Cardiac muscle cell (in vitro differentiated cells and primary cell): ENCODE measurements at regions not wholly inside any gene's neighbourhood (a gene's known extent, or its start where the extent isn't known, plus 50 kb on each side); places are given as distances from the start of the nearest gene placed in this dataset.

ENCODE experiments used
- DNase-seq, 2 donors: peaks; one replicate each; pipeline versions ENCODE4 v3.0.0 to v3.0.0-alpha.2; 2010 to 2017; ENCODE audit warnings: low read depth in 1 of 2, low spot score in 1 of 2
- H3K27ac ChIP-seq: fragments of 200-600 bp; sonication (generic); 2 replicates; pipeline ENCODE4 v1.5.1; 2016
- H3K27me3 ChIP-seq: fragments of 200-600 bp; sonication (generic); 2 replicates; pipeline ENCODE4 v1.6.0; 2016; ENCODE audit warnings: control low read depth
- H3K36me3 ChIP-seq: fragments of 200-600 bp; sonication (generic); 2 replicates; pipeline ENCODE4 v1.5.1; 2016; ENCODE audit warnings: control low read depth
- H3K4me1 ChIP-seq: fragments of 200-600 bp; sonication (generic); 2 replicates; pipeline ENCODE4 v1.8.1; 2017; ENCODE audit warnings: low read depth, mild to moderate bottlenecking, mixed run types
- H3K4me3 ChIP-seq: fragments of 200-600 bp; sonication (generic); 2 replicates; pipeline ENCODE4 v1.5.1; 2016; ENCODE audit warnings: mild to moderate bottlenecking
- H3K9me3 ChIP-seq: fragments of 200-600 bp; sonication (generic); 2 replicates; pipeline ENCODE4 v1.5.1; 2017; ENCODE audit warnings: low read depth, mild to moderate bottlenecking, control low read depth
- TF ChIP-seq, protein P1 (sequence below): IDR thresholded peaks from 2 replicates; pipeline ENCODE4 v1.5.1; 2012; ENCODE audit warnings: low read depth, mild to moderate bottlenecking, low read length

- H3K36me3 ChIP-seq: no peaks in the 10 kb centered on the region
- H3K9me3 ChIP-seq: no peaks in the 10 kb centered on the region
- no peak overlapping the region for H3K4me3 ChIP-seq
- TF ChIP-seq, protein P1, sequence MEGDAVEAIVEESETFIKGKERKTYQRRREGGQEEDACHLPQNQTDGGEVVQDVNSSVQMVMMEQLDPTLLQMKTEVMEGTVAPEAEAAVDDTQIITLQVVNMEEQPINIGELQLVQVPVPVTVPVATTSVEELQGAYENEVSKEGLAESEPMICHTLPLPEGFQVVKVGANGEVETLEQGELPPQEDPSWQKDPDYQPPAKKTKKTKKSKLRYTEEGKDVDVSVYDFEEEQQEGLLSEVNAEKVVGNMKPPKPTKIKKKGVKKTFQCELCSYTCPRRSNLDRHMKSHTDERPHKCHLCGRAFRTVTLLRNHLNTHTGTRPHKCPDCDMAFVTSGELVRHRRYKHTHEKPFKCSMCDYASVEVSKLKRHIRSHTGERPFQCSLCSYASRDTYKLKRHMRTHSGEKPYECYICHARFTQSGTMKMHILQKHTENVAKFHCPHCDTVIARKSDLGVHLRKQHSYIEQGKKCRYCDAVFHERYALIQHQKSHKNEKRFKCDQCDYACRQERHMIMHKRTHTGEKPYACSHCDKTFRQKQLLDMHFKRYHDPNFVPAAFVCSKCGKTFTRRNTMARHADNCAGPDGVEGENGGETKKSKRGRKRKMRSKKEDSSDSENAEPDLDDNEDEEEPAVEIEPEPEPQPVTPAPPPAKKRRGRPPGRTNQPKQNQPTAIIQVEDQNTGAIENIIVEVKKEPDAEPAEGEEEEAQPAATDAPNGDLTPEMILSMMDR: no peak
- no peaks in the 10 kb centered on the region for H3K4me1 ChIP-seq
- H3K27me3 ChIP-seq: no peaks in the 10 kb centered on the region
- H3K27ac ChIP-seq: no peak overlapping the region
- no peak for DNase-seq
Measured at GRCh38 chr9:106056328-106056727, 362.0 kb downstream of the TMEM38B start.

GRCh38 chr9:106058460-106058859 lies 364.1 kb downstream of the TMEM38B start:
- Histone ChIP-seq H3K27me3 (no peaks in the 10 kb centered on the region), H3K27ac (no peak overlapping the region)
- TF ChIP-seq, protein P1: no peak

DNA sequence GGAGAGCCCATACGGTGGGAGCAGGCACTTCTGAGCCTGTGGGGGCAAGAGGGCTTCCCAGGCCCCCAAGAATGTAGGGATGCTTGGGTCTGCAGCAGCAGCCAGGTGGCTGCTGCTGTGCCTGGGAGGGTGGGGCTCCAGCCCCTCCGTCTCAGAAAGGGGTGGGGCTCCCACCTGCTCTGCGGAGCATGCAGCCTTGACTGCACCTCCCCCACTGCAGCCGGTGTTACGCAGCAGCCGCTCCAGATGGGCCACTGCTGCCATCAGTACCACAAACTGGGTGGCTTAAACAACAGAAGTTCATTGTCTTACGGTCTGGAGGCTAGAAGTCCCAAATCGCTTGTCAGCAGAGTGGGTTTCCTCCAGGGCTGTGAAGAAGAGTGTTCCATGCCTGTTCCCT lies 365.5 kb downstream of the TMEM38B start:
- no peaks in the 10 kb centered on the region for H3K36me3 ChIP-seq
- no peaks in the 10 kb centered on the region for H3K27me3 ChIP-seq
- H3K9me3 ChIP-seq: no peaks in the 10 kb centered on the region
- no peak for DNase-seq
- H3K4me1 ChIP-seq: peaks cover 8% of the 10 kb centered on the region
- H3K4me3 ChIP-seq: no peak overlapping the region
- H3K27ac ChIP-seq: no peak overlapping the region
- TF ChIP-seq, protein P1: no peak

More at GRCh38 chr9:106058460-106058859, 364.1 kb downstream of the TMEM38B start:
- no peak for DNase-seq
- no peak overlapping the region for H3K4me3 ChIP-seq
- no peaks in the 10 kb centered on the region for H3K4me1 ChIP-seq
- no peaks in the 10 kb centered on the region for H3K9me3 ChIP-seq
- no peaks in the 10 kb centered on the region for H3K36me3 ChIP-seq

GRCh38 chr9:106060885-106061284 lies 366.5 kb downstream of the TMEM38B start:
- no peaks in the 10 kb centered on the region for H3K9me3 ChIP-seq
- TF ChIP-seq, protein P1: no peak
- H3K27me3 ChIP-seq: no peaks in the 10 kb centered on the region
- peaks cover 18% of the 10 kb centered on the region for H3K4me1 ChIP-seq
- no peak for DNase-seq
- no peak overlapping the region for H3K4me3 ChIP-seq
- no peaks in the 10 kb centered on the region for H3K36me3 ChIP-seq
- no peak overlapping the region for H3K27ac ChIP-seq

DNA sequence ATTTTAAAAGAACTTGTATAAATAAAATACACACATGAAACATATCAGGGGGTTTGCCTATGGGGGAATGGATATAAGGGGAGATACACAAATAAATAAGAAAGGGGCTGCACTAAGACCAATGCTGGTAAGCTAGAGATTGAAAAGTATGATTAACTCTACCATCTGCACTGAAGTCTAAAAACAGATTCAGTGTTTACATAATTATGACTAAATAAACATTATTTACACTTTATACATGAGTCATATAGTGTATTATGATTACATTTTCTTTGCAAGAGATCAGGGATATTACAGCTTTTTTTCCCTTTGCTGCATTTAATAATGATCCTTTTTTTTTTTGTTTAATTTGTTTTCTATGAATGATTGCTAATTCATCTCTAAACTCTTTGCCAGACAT lies 367.9 kb downstream of the TMEM38B start:
- Histone ChIP-seq H3K36me3 (no peaks in the 10 kb centered on the region), H3K4me1 (peaks cover 32% of the 10 kb centered on the region), H3K27me3 (no peaks in the 10 kb centered on the region), H3K27ac (no peak overlapping the region), H3K9me3 (no peaks in the 10 kb centered on the region), H3K4me3 (no peak overlapping the region)
- TF ChIP-seq, protein P1: no peak
- no peak for DNase-seq

DNA sequence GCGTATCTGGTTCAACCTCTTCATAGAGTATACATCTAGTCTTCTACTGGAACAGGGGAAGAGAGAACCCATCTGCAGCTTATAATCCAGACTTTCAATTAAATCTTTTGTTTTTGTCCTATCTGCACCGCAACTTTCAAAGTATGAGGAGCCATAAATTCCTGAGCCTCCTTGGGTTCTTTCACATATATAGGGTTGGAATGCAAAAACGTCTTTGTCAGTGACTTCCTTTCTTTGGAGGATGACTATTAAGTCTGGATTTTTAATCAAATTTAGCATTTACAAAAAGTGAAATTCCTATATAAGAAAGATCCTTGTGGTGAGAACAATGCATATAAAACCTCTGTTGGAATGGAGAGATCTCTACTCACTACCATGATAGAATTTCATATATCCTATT lies 370.8 kb downstream of the TMEM38B start:
- DNase-seq: no peak
- H3K9me3 ChIP-seq: no peaks in the 10 kb centered on the region
- H3K4me1 ChIP-seq: peaks cover 50% of the 10 kb centered on the region
- H3K27me3 ChIP-seq: no peaks in the 10 kb centered on the region
- H3K27ac ChIP-seq: peak overlapping the region; percentile 92
- no peaks in the 10 kb centered on the region for H3K36me3 ChIP-seq
- no peak overlapping the region for H3K4me3 ChIP-seq
- TF ChIP-seq, protein P1: no peak
